RWPE2 (cell line): ENCODE measurements at regions not wholly inside any gene's neighbourhood (a gene's known extent, or its start where the extent isn't known, plus 50 kb on each side); places are given as distances from the start of the nearest gene placed in this dataset.
"Not testable (repeated sequence)": the region's sequence is repeated elsewhere in the genome, so short reads cannot be mapped to it uniquely, and the experiment has no call there.

ENCODE experiments used
- ATAC-seq: fragments of 200-7000 bp; cut with Tn5 transposase; 3 replicates; pipeline ENCODE4 v1.9.1; 2021; ENCODE audit warnings: low read depth
- DNase-seq: peaks from one replicate; pipeline ENCODE4 v3.0.0-alpha.2; 2020; ENCODE audit warnings: low spot score
- H3K27ac ChIP-seq: fragments of 450-650 bp; 2 replicates; pipeline ENCODE4 v1.5.1; 2017; ENCODE audit warnings: mild to moderate bottlenecking; ENCODE audit not compliant: poor library complexity, severe bottlenecking
- H3K27me3 ChIP-seq: fragments of 250-450 bp; sonication (Bioruptor Pico); 2 replicates; pipeline ENCODE4 v1.5.1; 2021; ENCODE audit warnings: mild to moderate bottlenecking, moderate library complexity; ENCODE audit not compliant: insufficient read depth, poor library complexity, severe bottlenecking
- H3K36me3 ChIP-seq: fragments of 250-450 bp; sonication (Bioruptor Pico); 2 replicates; pipeline ENCODE4 v1.5.1; 2020; ENCODE audit warnings: low read depth, mild to moderate bottlenecking, moderate library complexity
- H3K4me1 ChIP-seq: fragments of 250-450 bp; sonication (Bioruptor Pico); 2 replicates; pipeline ENCODE4 v1.5.1; 2021; ENCODE audit warnings: mild to moderate bottlenecking, moderate library complexity; ENCODE audit not compliant: insufficient read depth, poor library complexity, severe bottlenecking
- H3K4me3 ChIP-seq: fragments of 250-450 bp; sonication (Bioruptor Pico); 2 replicates; pipeline ENCODE4 v1.5.1; 2021; ENCODE audit warnings: mild to moderate bottlenecking, moderate library complexity; ENCODE audit not compliant: severe bottlenecking
- H3K9me3 ChIP-seq: fragments of 250-450 bp; sonication (Bioruptor Pico); 2 replicates; pipeline ENCODE4 v1.5.1; 2021; ENCODE audit warnings: mild to moderate bottlenecking, moderate library complexity; ENCODE audit not compliant: severe bottlenecking

DNA sequence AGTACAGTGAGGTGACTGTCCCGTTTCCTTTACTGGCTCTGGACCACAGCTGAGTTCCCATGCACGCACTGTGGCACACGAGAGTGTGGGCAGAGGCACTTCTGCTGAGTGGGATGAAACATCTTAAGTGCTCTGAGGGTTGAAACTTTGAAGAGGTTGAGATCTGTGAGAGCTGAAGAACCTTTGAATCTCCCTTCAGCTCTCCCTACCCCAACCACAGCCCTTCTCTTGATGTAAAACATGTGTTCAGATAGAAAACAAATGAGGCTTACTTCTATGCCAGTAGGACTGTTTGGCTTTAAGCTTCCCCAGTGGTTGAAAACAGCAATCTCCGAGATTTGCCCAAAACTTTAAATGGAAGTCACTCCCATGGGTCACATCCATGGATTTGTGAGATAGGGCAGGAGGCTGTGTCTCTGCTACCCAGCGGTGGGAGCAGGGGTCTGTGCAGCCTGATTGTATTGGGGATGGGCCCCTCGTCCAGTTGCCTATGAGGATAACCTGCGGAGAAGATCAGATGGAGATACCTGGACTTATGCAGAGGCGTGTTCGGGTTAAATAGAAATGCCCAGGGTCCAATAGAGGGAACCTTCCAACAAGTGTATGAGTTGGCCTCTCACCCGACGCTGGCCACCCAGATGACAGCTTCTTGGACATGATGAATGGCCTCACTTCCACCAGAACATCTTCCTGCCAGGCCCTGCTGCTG, 178.0 kb upstream of the PLGLB2 start:
- H3K36me3 ChIP-seq, H3K4me1 ChIP-seq, DNase-seq, H3K9me3 ChIP-seq, H3K27me3 ChIP-seq, H3K4me3 ChIP-seq, H3K27ac ChIP-seq, ATAC-seq: not testable (repeated sequence)

GRCh38 chr2:87571889-87572465, 175.9 kb upstream of the PLGLB2 start:
- not testable (repeated sequence) for H3K4me3 ChIP-seq, H3K9me3 ChIP-seq, DNase-seq, H3K4me1 ChIP-seq, H3K36me3 ChIP-seq, ATAC-seq, H3K27me3 ChIP-seq, H3K27ac ChIP-seq

DNA sequence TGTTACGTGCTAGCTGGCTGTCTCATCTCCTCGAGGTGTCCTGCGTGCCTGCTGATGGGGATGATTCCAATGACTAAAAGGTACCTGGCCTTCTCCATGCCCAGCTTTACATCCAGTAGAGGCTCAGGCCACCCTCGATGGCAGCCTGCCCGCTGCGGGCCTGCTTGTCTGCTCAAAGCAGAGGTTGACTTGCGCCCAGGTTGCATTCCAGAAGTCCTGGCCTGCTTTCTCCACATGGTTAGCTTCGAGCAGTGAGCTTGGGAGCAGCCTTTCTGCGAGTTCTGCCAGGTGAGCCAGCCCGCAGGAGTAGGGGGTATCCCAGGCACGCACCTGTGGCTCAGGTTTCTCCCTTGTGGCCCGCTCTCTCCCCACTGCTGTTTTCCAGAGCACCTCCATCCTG, 175.0 kb upstream of the PLGLB2 start:
- not testable (repeated sequence) for ATAC-seq, H3K36me3 ChIP-seq, H3K4me1 ChIP-seq, H3K9me3 ChIP-seq, H3K4me3 ChIP-seq, H3K27ac ChIP-seq, H3K27me3 ChIP-seq, DNase-seq

DNA sequence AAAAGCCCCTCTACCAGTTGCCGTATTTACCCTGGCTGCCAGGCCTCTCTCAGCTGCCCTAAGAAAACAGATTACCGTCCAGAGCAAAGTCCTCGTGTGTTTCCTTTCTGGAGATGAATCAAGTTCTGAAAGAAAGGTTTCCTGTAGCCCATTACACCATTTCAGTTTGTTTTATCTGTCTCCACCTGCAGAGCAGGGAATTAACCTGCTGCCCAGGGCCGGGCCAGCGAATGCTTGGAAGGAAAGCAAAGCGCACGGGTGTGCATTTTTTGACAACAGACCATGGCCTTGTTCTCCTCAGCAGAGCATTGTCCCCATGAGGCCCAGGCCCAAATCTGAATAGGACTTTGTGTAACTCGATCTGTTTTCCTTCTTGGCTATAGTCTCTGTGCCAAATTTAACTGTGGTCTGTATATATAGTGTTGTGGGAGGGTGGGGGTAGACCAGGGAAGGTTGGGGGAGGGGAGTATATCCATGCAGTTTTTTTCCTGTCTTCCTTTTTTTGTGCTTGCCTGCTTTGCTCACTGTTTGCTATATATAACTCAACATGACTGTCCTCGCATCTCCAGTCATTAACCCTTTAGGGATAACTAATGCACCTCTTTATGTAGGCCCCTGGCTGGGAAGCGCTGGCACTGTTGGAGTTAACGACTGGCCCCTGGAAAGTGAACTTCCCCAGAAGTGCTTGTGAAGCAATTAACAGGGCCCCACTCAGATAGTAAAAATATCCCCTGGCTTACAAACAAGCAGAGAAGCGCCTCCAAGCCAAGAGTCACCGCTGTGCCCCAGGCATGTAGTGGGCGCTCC, 174.3 kb upstream of the PLGLB2 start:
- H3K9me3 ChIP-seq, DNase-seq, ATAC-seq, H3K4me3 ChIP-seq, H3K27me3 ChIP-seq, H3K36me3 ChIP-seq, H3K27ac ChIP-seq, H3K4me1 ChIP-seq: not testable (repeated sequence)

DNA sequence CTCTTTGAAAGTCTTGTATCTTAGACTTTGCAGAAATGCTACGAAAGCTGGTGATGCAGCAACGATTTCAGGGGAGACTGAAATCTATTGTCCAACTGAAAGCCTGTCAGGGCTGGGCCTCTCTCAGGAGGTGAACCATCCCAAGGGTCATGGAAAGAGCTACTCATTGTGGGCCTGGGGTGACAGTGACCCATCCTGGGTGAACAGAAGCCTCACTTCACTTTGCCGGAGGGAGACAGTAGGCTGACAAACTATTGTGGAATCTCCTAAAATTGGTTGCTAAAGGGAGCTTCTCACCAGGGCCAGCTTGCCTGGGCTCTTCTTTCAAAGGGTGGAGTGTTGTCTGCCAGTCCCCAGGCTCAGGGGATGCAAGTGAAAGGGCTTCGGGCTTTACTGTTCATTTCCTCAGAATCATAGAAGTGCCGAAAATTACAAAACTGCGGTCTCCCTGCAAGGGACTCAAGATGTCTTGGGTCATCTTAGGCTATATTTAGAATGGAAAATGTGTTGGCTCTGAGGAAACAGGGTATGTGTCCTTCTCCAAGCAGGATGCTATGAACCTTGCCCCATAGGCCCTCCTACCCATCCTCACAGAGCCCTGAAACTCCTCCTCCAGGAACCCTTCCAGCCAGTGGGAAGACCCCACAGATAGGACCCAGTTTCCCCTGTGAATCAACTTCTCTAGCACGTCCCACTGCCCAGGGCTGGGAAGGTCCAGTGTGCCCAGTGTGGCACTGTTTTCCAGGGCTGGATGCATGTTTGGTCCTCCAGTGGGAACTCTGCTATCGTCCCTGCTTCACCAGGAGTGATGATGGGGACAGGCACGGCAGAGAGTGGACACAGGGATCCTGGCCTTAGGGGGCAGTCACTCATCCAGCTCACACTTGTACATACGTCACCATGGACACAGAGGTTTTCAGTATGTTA, 173.4 kb upstream of the PLGLB2 start:
- H3K36me3 ChIP-seq, H3K4me1 ChIP-seq, H3K4me3 ChIP-seq, DNase-seq, ATAC-seq, H3K27ac ChIP-seq, H3K9me3 ChIP-seq, H3K27me3 ChIP-seq: not testable (repeated sequence)

GRCh38 chr2:87575138-87575537, 172.7 kb upstream of the PLGLB2 start:
- not testable (repeated sequence) for H3K9me3 ChIP-seq, H3K27ac ChIP-seq, H3K4me3 ChIP-seq, ATAC-seq, DNase-seq, H3K4me1 ChIP-seq, H3K27me3 ChIP-seq, H3K36me3 ChIP-seq

GRCh38 chr2:87577358-87577757, 170.5 kb upstream of the PLGLB2 start:
- H3K27ac ChIP-seq, ATAC-seq, H3K27me3 ChIP-seq: not testable (repeated sequence)

GRCh38 chr2:87582152-87582551, 165.7 kb upstream of the PLGLB2 start:
- not testable (repeated sequence) for H3K36me3 ChIP-seq, H3K27me3 ChIP-seq, DNase-seq, H3K27ac ChIP-seq, H3K4me1 ChIP-seq, H3K4me3 ChIP-seq, H3K9me3 ChIP-seq
- ATAC-seq, result 0 out of 3 replicates have a peak, but pooled peaks have one; percentile 21

More at GRCh38 chr2:87577358-87577757, 170.5 kb upstream of the PLGLB2 start:
- H3K36me3 ChIP-seq, H3K9me3 ChIP-seq, H3K4me3 ChIP-seq, H3K4me1 ChIP-seq, DNase-seq: not testable (repeated sequence)

GRCh38 chr2:87582579-87582978, 165.3 kb upstream of the PLGLB2 start:
- DNase-seq, H3K4me1 ChIP-seq, H3K27ac ChIP-seq, H3K4me3 ChIP-seq, H3K36me3 ChIP-seq, H3K9me3 ChIP-seq, H3K27me3 ChIP-seq: not testable (repeated sequence)
- ATAC-seq, result peak; percentile 61; the same call in 2 of the 3 replicates

GRCh38 chr2:87583370-87583769, 164.5 kb upstream of the PLGLB2 start:
- not testable (repeated sequence) for H3K9me3 ChIP-seq, H3K27me3 ChIP-seq, H3K4me3 ChIP-seq, ATAC-seq, H3K27ac ChIP-seq, DNase-seq, H3K4me1 ChIP-seq, H3K36me3 ChIP-seq
